ENCODE measurements at regions not wholly inside any gene's neighbourhood (a gene's known extent, or its start where the extent isn't known, plus 50 kb on each side); places are given as distances from the start of the nearest gene placed in this dataset.

GRCh38 chr7:25780904-25781303 is 371.1 kb upstream of the NFE2L3 start:
- no peak for DNase-seq

- DNase-seq: no peak
These were observed 370.3 kb upstream of the NFE2L3 start for GRCh38 chr7:25781704-25782103.

- no peak for DNase-seq
These were observed 365.1 kb upstream of the NFE2L3 start for GRCh38 chr7:25786936-25787335.

- no peak for DNase-seq
These were observed 364.7 kb upstream of the NFE2L3 start for GRCh38 chr7:25787336-25787735.

GRCh38 chr7:25788371-25788770 is 363.6 kb upstream of the NFE2L3 start:
- no peak for DNase-seq

GRCh38 chr7:25788961-25789620 is 362.9 kb upstream of the NFE2L3 start:
- DNase-seq: no peak

- DNase-seq: no peak
These were observed 362.0 kb upstream of the NFE2L3 start for GRCh38 chr7:25789701-25790640.

GRCh38 chr7:25790963-25791362 is 361.0 kb upstream of the NFE2L3 start:
- DNase-seq: no peak

- DNase-seq: no peak
These were observed 359.4 kb upstream of the NFE2L3 start for GRCh38 chr7:25792586-25792985.

- DNase-seq: no peak
These were observed 356.2 kb upstream of the NFE2L3 start for GRCh38 chr7:25795824-25796235.

- no peak for DNase-seq
These were observed 353.7 kb upstream of the NFE2L3 start for GRCh38 chr7:25798344-25798743.

GRCh38 chr7:25801214-25801613 is 350.8 kb upstream of the NFE2L3 start:
- DNase-seq: no peak

- DNase-seq: no peak
These were observed 349.9 kb upstream of the NFE2L3 start for GRCh38 chr7:25802057-25802456.

- no peak for DNase-seq
These were observed 349.5 kb upstream of the NFE2L3 start for GRCh38 chr7:25802473-25802872.

- DNase-seq: no peak
These were observed 348.7 kb upstream of the NFE2L3 start for GRCh38 chr7:25803117-25803887.

- no peak for DNase-seq
These were observed 347.8 kb upstream of the NFE2L3 start for GRCh38 chr7:25804154-25804553.

GRCh38 chr7:25805027-25805687 is 346.8 kb upstream of the NFE2L3 start:
- no peak for DNase-seq

GRCh38 chr7:25807086-25807611 is 344.8 kb upstream of the NFE2L3 start:
- DNase-seq: no peak

GRCh38 chr7:25809441-25809840 is 342.6 kb upstream of the NFE2L3 start:
- no peak for DNase-seq

- DNase-seq: no peak
These were observed 339.7 kb upstream of the NFE2L3 start for GRCh38 chr7:25812086-25812850.

GRCh38 chr7:25813381-25813780 is 338.6 kb upstream of the NFE2L3 start:
- no peak for DNase-seq

Data from left kidney (tissue), 1 donor.